ENCODE measurements at regions not wholly inside any gene's neighbourhood (a gene's known extent, or its start where the extent isn't known, plus 50 kb on each side); places are given as distances from the start of the nearest gene placed in this dataset.

DNA sequence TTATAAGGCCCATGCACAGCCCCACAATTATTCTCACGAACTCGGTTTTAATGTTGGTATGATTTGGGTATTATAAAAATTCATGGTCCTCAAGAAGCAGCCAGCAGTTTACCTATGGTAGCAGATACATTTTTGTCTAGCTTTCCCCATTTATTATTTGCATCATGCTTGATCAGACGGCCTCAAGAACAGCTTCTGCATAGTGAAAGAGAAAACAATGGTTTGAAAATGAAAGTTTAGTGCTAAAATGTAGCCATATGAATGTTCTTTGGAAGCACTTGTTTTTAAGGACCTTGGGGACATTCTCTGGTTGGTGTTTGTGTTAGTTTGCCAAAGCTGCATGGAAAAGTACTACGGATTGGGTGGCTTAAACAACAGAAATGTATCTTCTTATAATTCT is 72.4 kb upstream of the CPHXL start:
- H4K20me1 ChIP-seq (replicated peaks; ENCODE audit: control insufficient read depth, extremely low read depth, insufficient read depth, low read length): no peaks in the 10 kb centered on the region
- intact Hi-C loops (cut with micrococcal nuclease) (no loop called here), dilution Hi-C loops (cut with MboI; ENCODE audit: extremely low pct_ligation_motif_present, low sequenced_read_pairs) (no loop called here)
- H3K9me1 ChIP-seq (replicated peaks; ENCODE audit: control insufficient read depth, extremely low read depth, insufficient read depth, low read length): no peaks in the 10 kb centered on the region
- H3K4me2 ChIP-seq (ENCODE audit: insufficient read depth, low read length): no peak overlapping the region
- no peaks in the 10 kb centered on the region for H3K36me3 ChIP-seq (ENCODE audit: control insufficient read depth in 2 of 2, extremely low read depth in 1 of 2, insufficient read depth in 2 of 2, low read length in 2 of 2)
- no peaks in the 10 kb centered on the region for H3K27me3 ChIP-seq (ENCODE audit: control insufficient read depth in 2 of 2, insufficient read depth in 2 of 2, low read length in 2 of 2)
- H3K4me3 ChIP-seq (replicated peaks in 1 of 3; ENCODE audit: insufficient read depth in 1 of 3, low read depth in 1 of 3, low read length in 3 of 3): no peak overlapping the region
- no peaks in the 10 kb centered on the region for H3K79me2 ChIP-seq (ENCODE audit: control insufficient read depth, insufficient read depth, low read length)
- no peaks in the 10 kb centered on the region for H3K4me1 ChIP-seq (ENCODE audit: control insufficient read depth, extremely low read depth, insufficient read depth, low read length)
- H3K9me3 ChIP-seq (replicated peaks; ENCODE audit: control insufficient read depth, insufficient read depth, low read length): no peaks in the 10 kb centered on the region
- DNase-seq (ENCODE audit: low read depth, low spot score) (no peak), FAIRE-seq (no peak)
- POLR2A ChIA-PET: no interaction called here
- H3K27ac ChIP-seq (ENCODE audit: insufficient read depth, low read depth, low read length): no peak overlapping the region
- TF ChIP-seq, protein P1, sequence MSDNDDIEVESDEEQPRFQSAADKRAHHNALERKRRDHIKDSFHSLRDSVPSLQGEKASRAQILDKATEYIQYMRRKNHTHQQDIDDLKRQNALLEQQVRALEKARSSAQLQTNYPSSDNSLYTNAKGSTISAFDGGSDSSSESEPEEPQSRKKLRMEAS (IDR thresholded peaks at IDR 0.05; ENCODE audit: insufficient read depth, insufficient read length): no peak
- TF ChIP-seq POLR2AphosphoS5 (IDR thresholded peaks at IDR 0.05; ENCODE audit: insufficient read depth, low read depth, low read length): no peak
- TF ChIP-seq, protein P2, sequence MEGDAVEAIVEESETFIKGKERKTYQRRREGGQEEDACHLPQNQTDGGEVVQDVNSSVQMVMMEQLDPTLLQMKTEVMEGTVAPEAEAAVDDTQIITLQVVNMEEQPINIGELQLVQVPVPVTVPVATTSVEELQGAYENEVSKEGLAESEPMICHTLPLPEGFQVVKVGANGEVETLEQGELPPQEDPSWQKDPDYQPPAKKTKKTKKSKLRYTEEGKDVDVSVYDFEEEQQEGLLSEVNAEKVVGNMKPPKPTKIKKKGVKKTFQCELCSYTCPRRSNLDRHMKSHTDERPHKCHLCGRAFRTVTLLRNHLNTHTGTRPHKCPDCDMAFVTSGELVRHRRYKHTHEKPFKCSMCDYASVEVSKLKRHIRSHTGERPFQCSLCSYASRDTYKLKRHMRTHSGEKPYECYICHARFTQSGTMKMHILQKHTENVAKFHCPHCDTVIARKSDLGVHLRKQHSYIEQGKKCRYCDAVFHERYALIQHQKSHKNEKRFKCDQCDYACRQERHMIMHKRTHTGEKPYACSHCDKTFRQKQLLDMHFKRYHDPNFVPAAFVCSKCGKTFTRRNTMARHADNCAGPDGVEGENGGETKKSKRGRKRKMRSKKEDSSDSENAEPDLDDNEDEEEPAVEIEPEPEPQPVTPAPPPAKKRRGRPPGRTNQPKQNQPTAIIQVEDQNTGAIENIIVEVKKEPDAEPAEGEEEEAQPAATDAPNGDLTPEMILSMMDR (IDR thresholded peaks at IDR 0.05; ENCODE audit: extremely low read depth in 1 of 2, insufficient read depth in 1 of 2, low read depth in 1 of 2, low read length in 2 of 2): no peak
- TF ChIP-seq GATA2 (IDR thresholded peaks at IDR 0.05; ENCODE audit: insufficient read depth, insufficient read length, low read depth, low read length): no peak
- TF ChIP-seq EZH2 (IDR thresholded peaks at IDR 0.05; ENCODE audit: borderline replicate concordance, low read depth, low read length, severe bottlenecking): no peak
- TF ChIP-seq POLR2A (IDR thresholded peaks at IDR 0.05; ENCODE audit: low read depth, low read length): no peak
- no peak for TF ChIP-seq FOS (IDR thresholded peaks at IDR 0.05; ENCODE audit: borderline replicate concordance, insufficient read depth, low read length)
- TF ChIP-seq MYC (IDR thresholded peaks at IDR 0.05; ENCODE audit: low read depth, low read length): no peak
- H3K9ac ChIP-seq (replicated peaks; ENCODE audit: extremely low read depth, insufficient read depth, low read length): no peak overlapping the region
- H2AFZ ChIP-seq (ENCODE audit: low read depth, low read length): no peak overlapping the region
- no TSS peak for BruUV-seq (replicated peaks)
- CTCF ChIA-PET: interaction anchor here (5.3 kb wide), 1 partner anchor 1372 kb away, joined by 85 read pairs; no protein-coding TSS in a partner anchor

Measured in endothelial cell of umbilical vein (primary cell).